ENCODE measurements at regions not wholly inside any gene's neighbourhood (a gene's known extent, or its start where the extent isn't known, plus 50 kb on each side); places are given as distances from the start of the nearest gene placed in this dataset.
A peak's percentile ranks its signal among the peaks of the same experiment; 100 is the strongest.

DNA sequence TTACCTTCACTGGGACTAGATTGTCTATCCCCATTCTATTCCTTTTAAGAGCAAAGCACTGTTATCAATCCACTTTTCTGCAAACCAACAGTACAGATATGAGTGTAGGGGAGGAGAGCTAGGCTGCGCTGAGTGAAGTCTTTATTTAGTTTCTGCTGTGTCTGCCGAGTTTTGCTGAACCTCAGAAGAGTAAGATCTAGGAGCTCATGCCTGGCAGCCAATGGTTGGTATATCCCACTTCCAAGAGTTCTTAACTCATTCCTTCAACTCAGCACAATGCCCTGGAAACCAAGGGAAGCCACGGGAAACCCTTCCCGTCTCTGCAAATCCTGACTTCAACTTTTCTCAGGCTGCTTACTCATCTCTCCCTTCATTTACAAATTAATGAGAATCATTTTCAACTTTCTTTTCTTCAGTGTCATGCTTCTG is 58.0 kb upstream of the JAK2 start:
- 35% methylated on average over 4 of the region's 4 CpGs; no CpG with 5 or more reads in 1 of the 2 experiments for WGBS, 2 experiments (ENCODE audit: extremely low coverage in 1 of 2, insufficient coverage in 1 of 2, insufficient read length in 1 of 2, insufficient replicate concordance in 2 of 2, low coverage in 1 of 2, low lambda C conversion rate in 2 of 2, missing lambda C conversion rate in 1 of 2)
- no peak overlapping the region for H2BK12ac ChIP-seq (ENCODE audit: low read depth, low read length)
- DNase-seq (ENCODE audit: low read depth in 1 of 2, low spot score in 2 of 2): peak in 1 of 2 experiments; percentile 33

More for the DNA sequence above, 58.0 kb upstream of the JAK2 start:
- H3K23me2 ChIP-seq (ENCODE audit: low read depth, low read length): no peaks in the 10 kb centered on the region
- H3K4ac ChIP-seq (replicated peaks; ENCODE audit: insufficient read length, low read depth, low read length): no peak overlapping the region
- H3K4me1 ChIP-seq (replicated peaks in 1 of 4; ENCODE audit: control insufficient read depth in 3 of 4, insufficient read depth in 4 of 4, low read length in 3 of 4): peaks cover 0 to 4% (median 1%) of the 10 kb centered on the region in 4 experiments; a peak in 3 of 7 replicates
- no peaks in the 10 kb centered on the region for H3K79me1 ChIP-seq (ENCODE audit: low read depth, low read length)
- H3K23ac ChIP-seq (ENCODE audit: insufficient read length): no peak overlapping the region
- no peaks in the 10 kb centered on the region for H3K79me2 ChIP-seq (ENCODE audit: control insufficient read depth in 1 of 2, insufficient read depth in 2 of 2, low read length in 2 of 2)
- no peak overlapping the region for H3K14ac ChIP-seq (ENCODE audit: insufficient read length)
- H2BK120ac ChIP-seq (replicated peaks; ENCODE audit: low read depth, low read length): no peak overlapping the region
- no peak overlapping the region for H2AK5ac ChIP-seq (ENCODE audit: low read depth, low read length)
- CTCF ChIA-PET (ENCODE audit: partially characterized antibody): interaction anchor here (0.7 kb wide), 1 partner anchor 217 kb away, joined by 3 read pairs; no protein-coding TSS in a partner anchor
- no peak overlapping the region for H3K56ac ChIP-seq (replicated peaks; ENCODE audit: insufficient read length, low read depth, low read length)
- H3K27ac ChIP-seq (ENCODE audit: low read depth, low read length): no peak overlapping the region; the same call in 1 of the 2 replicates
- no peaks in the 10 kb centered on the region for H3K27me3 ChIP-seq (replicated peaks in 1 of 4; ENCODE audit: control insufficient read depth in 3 of 4, extremely low read depth in 1 of 4, insufficient read depth in 3 of 4, low read length in 3 of 4)
- no peak overlapping the region for H3K4me3 ChIP-seq (ENCODE audit: extremely low read depth in 1 of 4, insufficient read depth in 2 of 4, low read depth in 3 of 4, low read length in 4 of 4)
- H2BK15ac ChIP-seq (ENCODE audit: low read length): no peak overlapping the region
- 0 out of 4 replicates have a peak overlapping the region, but pooled peaks of 1 of the 2 experiments have one; percentile 4 for H3K4me2 ChIP-seq (ENCODE audit: insufficient read depth in 1 of 2, low read depth in 2 of 2, low read length in 2 of 2)
- H3K9me3 ChIP-seq (ENCODE audit: insufficient read depth in 2 of 2, low read depth in 1 of 2, low read length in 1 of 2): peaks cover 0 to 4% of the 10 kb centered on the region in 2 experiments; a peak in 1 of 4 replicates
- H4K20me1 ChIP-seq (replicated peaks in 1 of 2; ENCODE audit: control insufficient read depth in 1 of 2, insufficient read depth in 2 of 2, low read length in 2 of 2): no peaks in the 10 kb centered on the region
- no peak overlapping the region for H2BK5ac ChIP-seq (ENCODE audit: low read depth, low read length)
- no peak overlapping the region for H2BK20ac ChIP-seq (ENCODE audit: low read length)
- no peak overlapping the region for H4K5ac ChIP-seq (ENCODE audit: insufficient read length, low read depth, low read length)
- H3K9ac ChIP-seq (replicated peaks in 1 of 4; ENCODE audit: extremely low read depth in 1 of 4, low read depth in 3 of 4, low read length in 3 of 4): no peak overlapping the region
- H2AFZ ChIP-seq (ENCODE audit: low read length): peak overlapping the region; percentile 47; the same call in 1 of the 2 replicates
- no peak for FAIRE-seq
- no peak for TF ChIP-seq FOSL1 (IDR thresholded peaks at IDR 0.05; ENCODE audit: insufficient read depth, low read depth, low read length)
- TF ChIP-seq MAFK (IDR thresholded peaks at IDR 0.05; ENCODE audit: low read depth, low read length): 0 out of 2 replicates have a peak, but pooled peaks have one; percentile 33
- TF ChIP-seq GABPA (IDR thresholded peaks at IDR 0.05; ENCODE audit: borderline replicate concordance, insufficient read depth, low read length): no peak
- TF ChIP-seq, protein P1, sequence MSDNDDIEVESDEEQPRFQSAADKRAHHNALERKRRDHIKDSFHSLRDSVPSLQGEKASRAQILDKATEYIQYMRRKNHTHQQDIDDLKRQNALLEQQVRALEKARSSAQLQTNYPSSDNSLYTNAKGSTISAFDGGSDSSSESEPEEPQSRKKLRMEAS (IDR thresholded peaks at IDR 0.05): no peak
- no peak for TF ChIP-seq TEAD4 (IDR thresholded peaks at IDR 0.05; ENCODE audit: low read depth, low read length)
- 0 out of 2 replicates have a peak, but pooled peaks have one; percentile 26 for TF ChIP-seq BACH1 (IDR thresholded peaks at IDR 0.05; ENCODE audit: low read length)
- TF ChIP-seq SP4 (IDR thresholded peaks at IDR 0.05; ENCODE audit: low read length): no peak
- no peak for TF ChIP-seq EGR1 (IDR thresholded peaks at IDR 0.05; ENCODE audit: borderline replicate concordance, low read depth, low read length)
- no peak for TF ChIP-seq RNF2 (IDR thresholded peaks at IDR 0.05; ENCODE audit: borderline replicate concordance, low read depth, low read length, missing control alignments, poor library complexity, severe bottlenecking)
- no peak overlapping the region for H4K8ac ChIP-seq (ENCODE audit: extremely low read depth, insufficient read depth, low read length)
- no peaks in the 10 kb centered on the region for H3K36me3 ChIP-seq (ENCODE audit: control insufficient read depth in 2 of 4, insufficient read depth in 4 of 4, low read length in 3 of 4)
- no peak overlapping the region for H4K91ac ChIP-seq (replicated peaks; ENCODE audit: insufficient read length, low read length)
- no peak overlapping the region for H3K18ac ChIP-seq (ENCODE audit: extremely low read depth, low read length)
- POLR2A ChIA-PET (ENCODE audit: partially characterized antibody): interaction anchor here (1.0 kb wide), 1 partner anchor 623 kb away, joined by 3 read pairs; no protein-coding TSS in a partner anchor

Measured in H1 (cell line).